ENCODE measurements at regions not wholly inside any gene's neighbourhood (a gene's known extent, or its start where the extent isn't known, plus 50 kb on each side); places are given as distances from the start of the nearest gene placed in this dataset.

GRCh38 chr3:13708871-13709595 lies 160.1 kb downstream of the FBLN2 start:
- 80 to 83% methylated on average over 6 of the region's 6 CpGs for WGBS, 2 experiments (ENCODE audit: insufficient coverage in 1 of 2, insufficient read length in 1 of 2)
- Histone ChIP-seq H3K4me1 (ENCODE audit: control insufficient read depth, insufficient read depth, low read length) (no peaks in the 10 kb centered on the region), H3K27ac (ENCODE audit: low read depth, low read length) (no peak overlapping the region), H3K4me3 (ENCODE audit: low read length) (no peak overlapping the region), H3K36me3 (ENCODE audit: control insufficient read depth, insufficient read depth, low read length) (no peaks in the 10 kb centered on the region), H3K9me3 (ENCODE audit: control insufficient read depth, low read length) (no peaks in the 10 kb centered on the region), H3K27me3 (ENCODE audit: control insufficient read depth, insufficient read depth, low read length, poor library complexity, severe bottlenecking) (peaks cover 7% of the 10 kb centered on the region), H3K9ac (ENCODE audit: extremely low read depth, low read length, poor library complexity, severe bottlenecking) (no peak overlapping the region)
- TF ChIP-seq, protein P1, sequence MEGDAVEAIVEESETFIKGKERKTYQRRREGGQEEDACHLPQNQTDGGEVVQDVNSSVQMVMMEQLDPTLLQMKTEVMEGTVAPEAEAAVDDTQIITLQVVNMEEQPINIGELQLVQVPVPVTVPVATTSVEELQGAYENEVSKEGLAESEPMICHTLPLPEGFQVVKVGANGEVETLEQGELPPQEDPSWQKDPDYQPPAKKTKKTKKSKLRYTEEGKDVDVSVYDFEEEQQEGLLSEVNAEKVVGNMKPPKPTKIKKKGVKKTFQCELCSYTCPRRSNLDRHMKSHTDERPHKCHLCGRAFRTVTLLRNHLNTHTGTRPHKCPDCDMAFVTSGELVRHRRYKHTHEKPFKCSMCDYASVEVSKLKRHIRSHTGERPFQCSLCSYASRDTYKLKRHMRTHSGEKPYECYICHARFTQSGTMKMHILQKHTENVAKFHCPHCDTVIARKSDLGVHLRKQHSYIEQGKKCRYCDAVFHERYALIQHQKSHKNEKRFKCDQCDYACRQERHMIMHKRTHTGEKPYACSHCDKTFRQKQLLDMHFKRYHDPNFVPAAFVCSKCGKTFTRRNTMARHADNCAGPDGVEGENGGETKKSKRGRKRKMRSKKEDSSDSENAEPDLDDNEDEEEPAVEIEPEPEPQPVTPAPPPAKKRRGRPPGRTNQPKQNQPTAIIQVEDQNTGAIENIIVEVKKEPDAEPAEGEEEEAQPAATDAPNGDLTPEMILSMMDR (conservative IDR thresholded peaks at IDR 0.05), result no peak
- no peak for DNase-seq
- Mint-ChIP-seq H3K4me1 (no peaks in the 10 kb centered on the region), H3K27me3 (ENCODE audit: insufficient read depth) (peaks cover 77% of the 10 kb centered on the region), H3K4me3 (no peak overlapping the region), H3K36me3 (ENCODE audit: low read depth) (no peaks in the 10 kb centered on the region), H3K9me3 (peaks cover 15% of the 10 kb centered on the region), H3K27ac (no peak overlapping the region)

- Mint-ChIP-seq H3K27ac (no peak overlapping the region), H3K36me3 (ENCODE audit: low read depth) (no peaks in the 10 kb centered on the region), H3K27me3 (ENCODE audit: insufficient read depth) (peaks cover 74% of the 10 kb centered on the region), H3K4me1 (no peaks in the 10 kb centered on the region), H3K9me3 (peaks cover 13% of the 10 kb centered on the region), H3K4me3 (no peak overlapping the region)
- TF ChIP-seq, protein P1 (conservative IDR thresholded peaks at IDR 0.05), result no peak
- Histone ChIP-seq H3K4me1 (ENCODE audit: control insufficient read depth, insufficient read depth, low read length) (no peaks in the 10 kb centered on the region), H3K9ac (ENCODE audit: extremely low read depth, low read length, poor library complexity, severe bottlenecking) (no peak overlapping the region), H3K36me3 (ENCODE audit: control insufficient read depth, insufficient read depth, low read length) (no peaks in the 10 kb centered on the region), H3K27me3 (ENCODE audit: control insufficient read depth, insufficient read depth, low read length, poor library complexity, severe bottlenecking) (peaks cover 7% of the 10 kb centered on the region), H3K4me3 (ENCODE audit: low read length) (no peak overlapping the region), H3K9me3 (ENCODE audit: control insufficient read depth, low read length) (no peaks in the 10 kb centered on the region), H3K27ac (ENCODE audit: low read depth, low read length) (no peak overlapping the region)
- 61 to 76% methylated on average over 6 to 7 of the region's 7 CpGs for WGBS, 2 experiments (ENCODE audit: insufficient coverage in 1 of 2, insufficient read length in 1 of 2)
- peak; percentile 17 for DNase-seq
Observed at GRCh38 chr3:13708301-13708700, 159.4 kb downstream of the FBLN2 start.

GRCh38 chr3:13707456-13707855 lies 158.5 kb downstream of the FBLN2 start:
- Histone ChIP-seq H3K9ac (ENCODE audit: extremely low read depth, low read length, poor library complexity, severe bottlenecking) (no peak overlapping the region), H3K4me1 (ENCODE audit: control insufficient read depth, insufficient read depth, low read length) (no peaks in the 10 kb centered on the region), H3K27ac (ENCODE audit: low read depth, low read length) (no peak overlapping the region), H3K36me3 (ENCODE audit: control insufficient read depth, insufficient read depth, low read length) (no peaks in the 10 kb centered on the region), H3K9me3 (ENCODE audit: control insufficient read depth, low read length) (no peaks in the 10 kb centered on the region), H3K27me3 (ENCODE audit: control insufficient read depth, insufficient read depth, low read length, poor library complexity, severe bottlenecking) (peaks cover 7% of the 10 kb centered on the region), H3K4me3 (ENCODE audit: low read length) (no peak overlapping the region)
- no peaks in the 10 kb centered on the region for H3K36me3 Mint-ChIP-seq (ENCODE audit: low read depth)
- no peak overlapping the region for H3K27ac Mint-ChIP-seq
- TF ChIP-seq, protein P1 (conservative IDR thresholded peaks at IDR 0.05), result no peak
- no peaks in the 10 kb centered on the region for H3K4me1 Mint-ChIP-seq
- WGBS, 2 experiments (ENCODE audit: insufficient coverage in 1 of 2, insufficient read length in 1 of 2), result 86% methylated on average over 5 of the region's 5 CpGs
- peaks cover 11% of the 10 kb centered on the region for H3K9me3 Mint-ChIP-seq
- peaks cover 70% of the 10 kb centered on the region for H3K27me3 Mint-ChIP-seq (ENCODE audit: insufficient read depth)
- H3K4me3 Mint-ChIP-seq, result no peak overlapping the region
- no peak for DNase-seq
